GM21526 (cell line): ENCODE measurements at regions not wholly inside any gene's neighbourhood (a gene's known extent, or its start where the extent isn't known, plus 50 kb on each side); places are given as distances from the start of the nearest gene placed in this dataset.

ENCODE experiments used
- ATAC-seq: cut with Tn5 transposase; IDR thresholded peaks from one replicate; pipeline ENCODE4 v1.9.1; 2021; ENCODE audit warnings: moderate library complexity; ENCODE audit not compliant: unreplicated experiment, low FRiP score

- no peak for ATAC-seq
Observed at GRCh38 chr4:81375745-81376144, 96.0 kb downstream of the RASGEF1B start.

GRCh38 chr4:81369886-81370285, 101.8 kb downstream of the RASGEF1B start:
- no peak for ATAC-seq

- ATAC-seq: no peak
Observed at GRCh38 chr4:81366779-81367178, 104.9 kb downstream of the RASGEF1B start.

- no peak for ATAC-seq
Observed at GRCh38 chr4:81360737-81361136, 111.0 kb downstream of the RASGEF1B start.

- ATAC-seq: no peak
Observed at GRCh38 chr4:81359207-81359606, 112.5 kb downstream of the RASGEF1B start.

GRCh38 chr4:81358154-81358553, 113.6 kb downstream of the RASGEF1B start:
- ATAC-seq: no peak

- no peak for ATAC-seq
Observed at GRCh38 chr4:81356621-81357020, 115.1 kb downstream of the RASGEF1B start.

- ATAC-seq: no peak
Observed at GRCh38 chr4:81355136-81355535, 116.6 kb downstream of the RASGEF1B start.

GRCh38 chr4:81353861-81354260, 117.8 kb downstream of the RASGEF1B start:
- no peak for ATAC-seq

GRCh38 chr4:81352446-81352835, 119.3 kb downstream of the RASGEF1B start:
- no peak for ATAC-seq

GRCh38 chr4:81351654-81352445, 119.9 kb downstream of the RASGEF1B start:
- peak; percentile 87 for ATAC-seq

- no peak for ATAC-seq
Observed at GRCh38 chr4:81350040-81350439, 121.7 kb downstream of the RASGEF1B start.

- ATAC-seq: no peak
Observed at GRCh38 chr4:81348778-81349094, 123.0 kb downstream of the RASGEF1B start.

GRCh38 chr4:81348086-81348777, 123.5 kb downstream of the RASGEF1B start:
- ATAC-seq: no peak

- no peak for ATAC-seq
Observed at GRCh38 chr4:81346719-81347118, 125.0 kb downstream of the RASGEF1B start.

GRCh38 chr4:81343536-81343935, 128.2 kb downstream of the RASGEF1B start:
- no peak for ATAC-seq

- ATAC-seq: no peak
Observed at GRCh38 chr4:81343046-81343445, 128.0 kb upstream of the PRKG2 start.

- no peak for ATAC-seq
Observed at GRCh38 chr4:81337211-81337610, 122.2 kb upstream of the PRKG2 start.

- no peak for ATAC-seq
Observed at GRCh38 chr4:81335122-81335912, 120.3 kb upstream of the PRKG2 start.

GRCh38 chr4:81330018-81330417, 115.0 kb upstream of the PRKG2 start:
- ATAC-seq: no peak

- ATAC-seq: no peak
Observed at GRCh38 chr4:81326581-81326980, 111.6 kb upstream of the PRKG2 start.
